ENCODE measurements at regions not wholly inside any gene's neighbourhood (a gene's known extent, or its start where the extent isn't known, plus 50 kb on each side); places are given as distances from the start of the nearest gene placed in this dataset.

GRCh38 chr22:48979482-48979881 lies 848.2 kb downstream of the BRD1 start:
- TF ChIP-seq, protein P1, sequence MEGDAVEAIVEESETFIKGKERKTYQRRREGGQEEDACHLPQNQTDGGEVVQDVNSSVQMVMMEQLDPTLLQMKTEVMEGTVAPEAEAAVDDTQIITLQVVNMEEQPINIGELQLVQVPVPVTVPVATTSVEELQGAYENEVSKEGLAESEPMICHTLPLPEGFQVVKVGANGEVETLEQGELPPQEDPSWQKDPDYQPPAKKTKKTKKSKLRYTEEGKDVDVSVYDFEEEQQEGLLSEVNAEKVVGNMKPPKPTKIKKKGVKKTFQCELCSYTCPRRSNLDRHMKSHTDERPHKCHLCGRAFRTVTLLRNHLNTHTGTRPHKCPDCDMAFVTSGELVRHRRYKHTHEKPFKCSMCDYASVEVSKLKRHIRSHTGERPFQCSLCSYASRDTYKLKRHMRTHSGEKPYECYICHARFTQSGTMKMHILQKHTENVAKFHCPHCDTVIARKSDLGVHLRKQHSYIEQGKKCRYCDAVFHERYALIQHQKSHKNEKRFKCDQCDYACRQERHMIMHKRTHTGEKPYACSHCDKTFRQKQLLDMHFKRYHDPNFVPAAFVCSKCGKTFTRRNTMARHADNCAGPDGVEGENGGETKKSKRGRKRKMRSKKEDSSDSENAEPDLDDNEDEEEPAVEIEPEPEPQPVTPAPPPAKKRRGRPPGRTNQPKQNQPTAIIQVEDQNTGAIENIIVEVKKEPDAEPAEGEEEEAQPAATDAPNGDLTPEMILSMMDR (IDR thresholded peaks at IDR 0.05) = no peak
- TF ChIP-seq POLR2A (IDR thresholded peaks at IDR 0.05) = no peak

All from esophagus squamous epithelium (tissue), 4 donors.